HG03442 (cell line): ENCODE measurements at regions not wholly inside any gene's neighbourhood (a gene's known extent, or its start where the extent isn't known, plus 50 kb on each side); places are given as distances from the start of the nearest gene placed in this dataset.

Experiments
- ATAC-seq: cut with Tn5 transposase; IDR thresholded peaks from one replicate; pipeline ENCODE4 v1.9.1; 2021; ENCODE audit warnings: mild to moderate bottlenecking, moderate library complexity; ENCODE audit not compliant: unreplicated experiment

DNA sequence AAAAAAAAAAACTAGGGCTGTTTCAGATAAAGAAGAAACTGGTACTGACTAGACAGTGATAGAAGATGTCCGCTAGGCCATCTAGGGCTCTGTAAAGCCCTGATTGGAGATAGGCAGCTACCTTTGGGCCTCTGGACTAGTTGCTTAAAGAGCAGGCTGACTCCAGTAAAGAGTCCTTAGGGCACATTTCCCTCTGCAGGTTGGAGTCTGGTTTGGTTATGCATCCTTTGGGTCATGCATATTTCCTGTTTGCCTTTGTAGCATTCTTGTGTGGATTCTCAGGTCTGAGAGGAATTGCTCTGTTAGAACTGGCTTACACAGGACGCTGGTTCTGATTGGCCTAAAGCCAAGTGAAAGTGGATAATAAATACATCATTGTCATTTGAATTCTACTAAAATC is 165.5 kb upstream of the LRRN1 start:
- ATAC-seq, result no peak

DNA sequence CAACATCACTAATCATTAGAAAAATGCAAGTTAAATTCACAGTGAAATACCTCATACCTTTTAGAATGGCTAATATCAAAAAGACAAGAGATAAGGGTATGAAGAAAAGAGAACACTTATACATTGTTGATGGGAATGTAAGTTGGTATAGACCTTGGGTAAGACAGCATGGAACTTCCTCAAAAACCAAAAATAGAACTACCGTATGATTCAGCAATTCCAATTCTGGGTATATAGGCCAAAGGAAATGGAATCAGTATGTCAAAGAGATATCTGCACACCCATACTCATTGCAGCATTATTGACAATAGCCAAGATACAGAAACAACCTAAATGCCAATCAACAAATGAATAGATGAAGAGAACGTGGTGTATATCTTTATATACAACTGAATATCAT is 166.8 kb upstream of the LRRN1 start:
- ATAC-seq, result no peak

DNA sequence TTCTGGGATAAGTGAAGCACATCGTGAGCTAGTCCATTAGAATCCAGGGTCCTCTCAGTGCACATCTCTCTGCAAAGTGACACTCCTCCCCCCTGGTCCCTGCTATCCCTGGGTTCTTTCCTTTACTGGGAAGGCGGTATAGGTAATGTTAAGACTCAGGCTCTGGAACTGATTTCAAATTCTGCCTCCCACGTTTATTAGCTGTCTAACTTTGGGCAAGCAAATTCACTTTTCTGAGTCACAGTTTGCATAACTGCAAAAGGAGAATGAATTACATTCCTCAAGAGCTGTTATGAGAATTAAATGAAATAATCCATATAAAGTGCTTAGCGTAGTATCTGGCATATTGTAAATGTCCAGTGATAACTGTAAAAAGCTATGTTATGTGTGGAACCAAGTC is 168.1 kb upstream of the LRRN1 start:
- no peak for ATAC-seq

DNA sequence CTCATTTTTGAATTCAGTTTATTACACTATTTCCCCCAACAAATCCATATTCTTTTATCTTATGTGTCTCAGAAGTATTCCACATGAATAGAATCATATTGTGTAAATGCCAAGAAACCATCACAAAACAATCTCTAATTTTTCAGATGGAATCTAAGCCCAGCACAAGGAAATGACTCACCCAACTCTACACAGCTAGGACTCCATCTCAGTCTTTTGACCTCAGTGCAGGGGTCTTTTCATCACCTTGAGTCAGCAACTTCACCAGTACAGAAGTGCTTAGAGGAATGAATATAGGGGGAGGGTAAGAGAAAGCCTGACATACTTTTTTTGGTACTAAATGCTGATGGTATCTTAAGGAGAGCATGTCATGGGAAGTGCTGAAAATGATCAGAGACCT is 169.3 kb upstream of the LRRN1 start:
- no peak for ATAC-seq

DNA sequence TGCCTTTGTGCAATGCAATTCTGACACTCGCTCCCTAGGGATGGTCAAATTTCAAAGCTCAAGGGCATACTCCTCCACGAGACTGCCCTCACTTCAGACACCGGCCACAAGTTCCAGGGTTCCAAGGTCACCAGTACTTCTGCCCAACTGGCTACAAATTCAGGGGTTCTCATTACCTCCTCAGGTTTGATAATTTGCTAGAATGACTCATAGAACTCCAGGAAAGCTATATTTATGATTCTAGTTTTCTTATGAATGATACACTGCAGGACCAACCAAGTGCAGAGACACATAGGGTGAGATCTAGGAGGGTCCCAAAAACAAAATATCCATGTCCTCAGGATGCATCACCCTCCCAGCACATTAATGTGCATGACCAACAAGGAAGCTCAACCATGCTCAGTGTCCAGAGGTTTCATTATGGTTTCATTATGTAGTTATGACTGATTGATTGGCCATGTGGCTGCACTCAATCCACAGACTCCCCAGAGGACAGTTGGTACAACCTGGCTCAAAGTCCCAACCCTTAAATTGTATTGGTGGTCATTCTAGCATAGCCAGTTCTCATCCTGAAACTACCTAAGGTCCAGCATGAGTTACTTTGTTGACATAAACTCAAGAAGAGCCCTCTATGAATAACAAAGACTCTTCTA is 170.4 kb upstream of the LRRN1 start:
- ATAC-seq, result peak; percentile 75

DNA sequence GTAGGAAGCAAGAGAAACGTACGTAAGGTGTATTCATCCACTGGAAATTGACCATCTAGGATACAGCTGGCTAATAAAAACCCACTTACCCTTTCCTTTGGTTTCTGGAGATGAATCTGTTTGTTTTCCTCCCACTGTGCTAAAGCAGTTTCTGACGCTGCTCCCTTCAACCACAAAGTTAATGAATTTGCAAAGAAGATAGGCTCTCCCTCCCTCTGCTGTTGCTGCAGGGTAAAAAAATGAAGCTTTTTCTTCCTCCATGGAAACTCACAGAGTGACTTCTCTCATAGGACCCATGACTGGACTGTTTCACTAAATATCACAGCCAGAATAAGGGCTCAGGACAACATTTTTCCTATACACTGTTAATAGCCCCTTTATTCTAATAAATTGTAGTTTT is 172.1 kb upstream of the LRRN1 start:
- ATAC-seq, result no peak

DNA sequence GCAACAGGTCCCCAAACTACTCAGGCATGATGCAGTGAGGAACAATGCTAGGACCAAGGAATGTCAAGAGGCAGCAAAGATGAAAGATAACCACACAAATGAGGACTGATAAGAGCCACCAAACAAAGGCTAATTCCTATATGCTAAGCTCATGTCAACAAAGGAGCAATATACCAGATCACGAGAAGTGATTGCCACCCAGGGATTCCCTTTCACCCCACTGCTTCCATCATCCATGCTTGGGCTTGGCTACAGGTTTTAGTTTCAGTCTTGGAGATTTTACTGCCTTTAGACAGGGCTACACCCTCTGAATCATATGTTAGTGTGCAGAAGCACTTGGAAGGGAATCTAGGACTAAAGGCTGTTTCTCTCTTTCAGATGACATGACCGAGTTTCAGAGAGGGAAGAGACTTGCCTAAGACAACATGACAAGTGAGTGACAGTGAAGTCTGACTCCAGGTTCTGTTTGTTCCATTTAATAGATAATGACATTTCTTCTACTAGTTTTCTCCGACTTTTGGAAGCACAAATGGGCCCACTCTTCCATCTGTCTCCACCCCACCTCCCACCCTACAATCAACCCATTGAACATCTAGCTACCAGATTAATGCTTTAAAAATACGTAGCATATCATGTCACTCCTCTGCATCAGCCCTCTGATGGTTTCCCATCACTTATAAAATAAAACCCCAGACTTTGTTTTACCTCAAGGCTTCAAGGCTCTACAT is 173.5 kb upstream of the LRRN1 start:
- no peak for ATAC-seq

DNA sequence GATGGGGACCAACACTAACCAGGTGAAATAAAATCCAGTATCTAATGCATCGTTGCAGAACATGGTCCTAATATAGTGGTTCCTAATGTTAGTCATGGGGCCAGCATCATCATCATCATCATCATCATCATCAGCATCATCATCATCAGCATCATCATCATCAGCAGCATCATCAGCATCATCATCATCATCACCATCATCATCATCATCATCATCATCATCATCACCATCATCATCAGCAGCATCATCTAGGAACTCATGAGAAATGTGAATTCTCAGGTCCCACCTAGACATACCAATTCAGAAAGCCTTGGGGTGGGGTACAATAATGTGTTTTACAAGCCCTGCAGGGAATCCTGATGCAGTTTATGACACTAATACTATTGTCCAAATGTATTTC is 179.4 kb upstream of the LRRN1 start:
- no peak for ATAC-seq

DNA sequence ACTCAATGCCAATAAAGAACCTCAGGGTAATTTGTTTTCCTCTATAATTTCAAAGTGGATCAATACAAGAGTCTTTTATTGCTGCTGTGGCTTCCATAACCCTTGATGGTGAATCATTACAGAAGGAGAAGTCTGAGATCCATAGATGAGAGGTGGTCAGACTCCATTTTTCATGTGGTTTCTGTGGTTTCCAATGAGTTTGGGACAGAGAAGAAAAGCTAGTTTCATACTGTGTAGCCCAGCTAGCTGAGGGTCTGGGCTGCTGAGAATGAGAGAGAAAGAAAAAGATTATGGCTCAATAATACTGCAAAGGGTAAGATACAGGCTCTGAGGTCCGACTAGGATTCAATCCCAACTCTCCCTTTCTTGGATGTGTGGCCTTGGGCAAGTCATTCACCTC is 180.6 kb upstream of the LRRN1 start:
- ATAC-seq, result no peak

DNA sequence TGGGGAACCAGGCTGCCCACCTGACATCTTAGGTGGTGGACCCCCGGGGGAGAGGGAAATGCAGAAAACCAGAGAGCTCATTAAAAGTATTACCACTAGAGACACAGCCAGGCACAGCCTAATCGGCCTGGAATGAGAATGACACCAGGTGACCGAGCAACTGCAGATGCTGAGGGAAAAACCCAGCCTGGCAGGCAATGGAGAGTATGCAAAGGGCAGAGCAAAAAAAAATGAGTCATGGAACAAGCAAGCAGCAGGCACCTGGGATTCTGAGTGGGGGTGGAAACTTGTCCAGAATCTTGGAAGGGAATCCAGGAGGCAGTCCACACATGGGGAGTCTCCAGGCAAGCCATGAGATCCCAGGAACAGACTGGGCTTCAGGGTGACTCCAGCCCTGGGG is 183.7 kb upstream of the LRRN1 start:
- no peak for ATAC-seq

DNA sequence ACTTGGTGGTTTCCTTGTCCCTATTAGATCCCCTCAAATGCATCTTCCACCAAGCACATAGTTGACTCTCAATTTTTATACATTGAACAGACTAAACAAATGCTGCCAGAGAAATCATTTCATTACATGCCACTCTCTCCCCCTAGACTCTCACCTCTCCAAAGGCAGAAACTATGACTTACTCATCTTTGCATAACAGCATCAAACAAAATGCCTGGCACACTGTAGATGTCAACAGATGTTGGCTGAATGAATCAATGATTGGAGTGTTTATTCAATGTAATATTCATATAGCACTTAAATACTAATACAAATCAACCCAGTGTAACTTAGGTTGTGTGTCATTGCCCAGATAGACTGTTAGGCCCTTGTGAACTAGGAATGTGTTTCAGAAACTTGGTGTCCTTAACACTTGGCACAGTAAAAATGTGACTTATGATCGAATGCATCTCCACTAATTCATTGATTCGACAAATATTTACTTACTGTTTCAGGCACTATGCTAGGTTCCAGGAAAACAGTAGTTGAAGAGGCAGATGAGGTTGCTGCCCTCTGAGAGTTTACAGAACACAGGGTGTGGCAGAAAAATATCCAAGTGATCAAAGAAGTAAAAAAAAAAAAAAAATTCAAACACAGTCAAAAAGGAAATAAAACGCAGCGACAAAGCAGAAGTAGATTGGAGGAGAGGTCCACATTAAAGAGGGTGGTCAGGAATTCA is 188.5 kb upstream of the LRRN1 start:
- no peak for ATAC-seq

DNA sequence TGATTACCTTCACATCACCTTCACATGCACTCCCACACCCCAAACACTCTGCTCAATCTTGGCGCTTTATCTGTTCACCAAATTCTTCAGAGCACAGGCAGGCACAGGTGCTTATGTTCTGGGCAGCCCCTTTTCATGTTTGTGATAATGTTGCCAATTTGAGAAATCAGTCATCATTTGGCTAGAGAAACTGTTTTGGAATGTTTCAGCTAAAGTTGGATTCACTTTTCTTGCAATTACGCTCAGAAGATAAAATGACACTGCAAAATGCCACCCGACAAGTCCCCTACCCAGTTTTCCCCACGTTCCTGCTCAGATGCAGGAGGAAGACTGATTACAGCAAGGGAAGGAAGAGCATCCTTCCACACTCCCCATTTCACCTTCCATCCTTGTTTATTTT is 192.9 kb upstream of the LRRN1 start:
- no peak for ATAC-seq

DNA sequence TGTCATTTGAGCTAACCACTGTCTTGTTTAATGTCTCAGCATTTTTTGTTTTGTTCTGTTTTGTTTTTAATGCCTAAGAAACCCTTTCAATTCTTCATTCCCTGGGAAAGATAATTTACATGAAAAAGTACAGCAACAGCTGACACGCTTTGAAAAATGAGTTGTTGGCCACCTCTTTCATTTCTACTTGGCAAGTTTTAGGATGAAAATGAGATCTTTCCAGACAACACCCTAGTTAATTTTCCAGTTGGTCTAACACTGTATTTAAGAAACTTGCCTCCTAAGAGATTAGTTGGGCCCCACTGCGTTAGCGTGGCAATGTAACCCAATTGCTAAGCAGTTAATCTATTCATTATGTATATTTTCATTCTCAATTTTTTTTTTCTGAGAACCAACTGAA is 194.0 kb upstream of the LRRN1 start:
- no peak for ATAC-seq

DNA sequence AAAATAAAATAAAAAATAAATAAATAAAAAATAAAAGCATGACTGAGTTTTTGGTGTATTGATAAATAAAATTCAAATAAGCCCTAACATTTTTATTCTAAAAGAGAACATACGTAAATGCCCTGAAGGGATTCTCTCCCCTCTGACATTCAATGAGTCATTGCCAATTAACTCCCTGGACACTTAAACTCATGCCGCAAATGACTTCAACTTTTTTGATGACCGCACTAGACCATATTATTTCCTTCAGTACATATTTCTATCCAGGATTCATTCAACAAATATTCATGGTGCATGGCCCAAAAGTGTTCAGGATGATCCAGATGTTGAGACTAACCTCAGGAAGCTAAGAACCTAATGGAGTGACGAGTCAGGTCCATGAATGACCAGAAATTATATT is 195.9 kb upstream of the LRRN1 start:
- ATAC-seq, result no peak

DNA sequence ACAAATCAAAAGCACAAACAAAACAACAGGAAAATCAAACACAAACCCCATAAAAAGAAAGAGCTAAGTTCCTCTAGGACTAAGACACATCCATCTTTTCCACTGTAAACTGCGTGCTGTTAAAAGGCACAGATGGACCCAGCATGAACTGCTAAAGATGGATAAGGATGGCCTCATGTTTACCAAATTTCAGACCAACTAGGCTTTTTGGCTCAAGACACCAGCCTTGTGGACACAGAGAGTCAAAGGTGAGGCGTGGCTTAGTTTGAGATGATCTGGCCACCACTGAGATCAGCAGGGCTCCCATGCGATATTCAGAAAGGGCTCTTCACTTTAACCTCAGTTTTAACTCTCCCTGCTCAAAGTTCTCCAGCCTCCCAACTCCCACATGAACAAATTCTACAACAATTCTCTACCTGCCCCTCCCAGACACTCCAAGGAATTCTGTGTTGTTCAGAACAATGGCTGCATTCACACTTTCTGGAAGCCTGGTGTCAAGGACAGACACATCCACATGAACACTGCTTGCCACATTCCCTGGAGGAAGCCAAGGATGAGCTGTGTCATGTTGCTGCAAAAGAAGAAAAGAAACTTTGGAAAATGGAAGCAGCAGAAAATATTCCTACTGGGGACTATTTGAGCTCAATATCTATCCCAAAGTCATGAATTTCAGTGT is 198.4 kb upstream of the LRRN1 start:
- no peak for ATAC-seq

DNA sequence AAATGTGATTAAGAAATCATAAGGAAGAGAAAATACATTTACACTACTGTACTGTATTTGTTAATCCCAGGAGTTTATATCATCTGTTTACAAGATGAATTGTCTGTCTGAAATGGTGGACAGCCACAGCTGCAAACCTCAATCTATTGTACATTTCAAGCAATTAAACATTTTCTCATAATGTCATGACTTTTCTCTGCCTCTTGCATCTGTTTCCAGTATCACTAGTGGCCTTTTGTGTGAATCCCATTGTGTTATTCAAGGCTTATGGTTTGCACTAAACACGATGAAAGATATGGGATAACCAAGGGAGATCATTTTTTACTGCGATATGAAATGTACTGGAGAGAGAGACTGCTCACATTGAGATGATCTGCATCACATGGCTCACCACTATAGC is 200.2 kb upstream of the LRRN1 start:
- no peak for ATAC-seq

DNA sequence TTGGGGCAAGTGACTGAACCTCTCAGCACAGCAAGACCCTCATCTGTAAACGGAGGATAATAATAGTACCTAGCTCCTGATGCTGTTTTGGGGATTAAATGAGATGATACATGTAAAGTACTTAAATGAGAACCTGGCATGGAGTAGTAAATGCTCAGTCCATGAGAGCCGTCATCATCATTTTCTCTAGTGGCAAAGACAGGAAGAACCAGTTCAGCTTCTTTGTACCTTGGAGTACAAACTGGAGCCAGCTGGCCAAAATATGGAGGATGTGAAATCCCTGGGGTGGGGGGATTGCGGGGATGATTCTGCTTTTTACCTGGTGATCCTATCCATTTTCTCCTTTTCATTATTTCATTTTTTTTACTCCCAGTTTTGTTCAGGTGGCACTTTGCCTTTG is 204.2 kb upstream of the LRRN1 start:
- no peak for ATAC-seq

DNA sequence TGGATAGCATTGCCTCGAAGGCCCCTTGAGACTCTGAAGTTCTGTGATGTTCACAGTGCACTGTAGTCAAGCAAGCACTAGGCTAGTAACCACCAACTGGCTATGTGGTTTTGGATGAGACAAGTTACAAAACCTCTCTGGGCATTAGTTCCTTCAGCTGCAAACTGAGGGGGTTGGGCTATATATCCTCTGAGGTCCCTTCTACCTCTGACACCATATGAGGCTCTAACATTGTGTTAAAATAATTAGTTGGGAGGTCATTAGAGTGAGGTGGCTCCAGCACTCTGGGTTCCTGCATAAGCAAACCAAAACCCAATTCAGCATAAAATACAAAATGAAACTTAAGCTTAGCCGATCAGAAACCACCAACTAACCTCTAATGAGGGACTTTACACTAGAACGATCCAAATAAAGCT is 209.5 kb upstream of the LRRN1 start:
- ATAC-seq, result peak; percentile 89

DNA sequence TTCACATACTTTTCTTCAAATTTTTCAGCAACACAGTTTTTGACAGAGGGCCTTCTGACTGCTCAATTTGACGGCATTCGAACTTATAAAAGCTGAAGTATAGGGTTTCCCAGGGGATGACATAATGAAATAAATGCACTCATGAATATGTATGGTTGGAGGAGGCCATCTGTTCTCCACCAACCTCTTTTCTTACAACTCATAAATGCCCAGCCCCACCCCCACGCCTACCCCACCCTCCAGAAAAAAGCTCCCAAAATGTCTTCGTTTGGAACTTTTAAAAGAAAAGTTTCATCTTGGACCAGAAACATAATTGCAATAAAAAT is 211.6 kb upstream of the LRRN1 start:
- ATAC-seq, result no peak

DNA sequence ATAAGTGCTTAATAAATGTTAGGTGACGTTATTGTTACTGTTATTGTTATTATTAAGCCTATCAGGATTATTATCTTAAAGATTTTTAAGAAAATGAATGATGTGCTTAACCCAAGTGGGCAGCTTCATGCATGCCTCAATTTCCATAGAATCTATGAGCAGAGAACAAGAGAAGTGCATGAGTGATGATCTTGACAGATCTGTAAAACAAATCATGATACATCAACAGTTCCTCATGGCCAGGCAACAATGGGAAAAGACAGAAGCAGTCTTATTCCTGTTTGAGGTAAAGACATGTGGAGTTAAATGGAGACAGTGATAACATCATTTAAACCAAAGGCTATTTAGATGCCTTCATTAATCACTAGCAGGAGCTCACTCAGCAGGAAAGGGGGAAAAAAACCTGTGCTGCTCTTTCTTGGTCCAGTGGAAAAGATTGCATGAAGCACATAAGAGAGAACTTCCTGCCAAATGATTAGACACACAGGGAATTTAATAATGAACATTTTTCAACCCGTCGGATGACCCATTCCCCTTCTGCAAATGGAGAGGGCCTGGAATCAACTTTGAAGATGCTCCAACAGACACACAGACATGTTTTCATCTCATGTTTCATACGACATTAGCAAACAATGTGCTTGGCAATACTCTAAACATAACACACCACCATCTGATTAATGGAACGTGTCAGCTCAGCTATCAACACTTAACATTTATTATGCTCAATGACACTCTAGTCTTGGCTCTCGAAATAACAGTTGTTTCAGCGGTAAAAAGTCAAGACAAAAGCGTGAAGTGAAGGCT is 212.2 kb upstream of the LRRN1 start:
- no peak for ATAC-seq

DNA sequence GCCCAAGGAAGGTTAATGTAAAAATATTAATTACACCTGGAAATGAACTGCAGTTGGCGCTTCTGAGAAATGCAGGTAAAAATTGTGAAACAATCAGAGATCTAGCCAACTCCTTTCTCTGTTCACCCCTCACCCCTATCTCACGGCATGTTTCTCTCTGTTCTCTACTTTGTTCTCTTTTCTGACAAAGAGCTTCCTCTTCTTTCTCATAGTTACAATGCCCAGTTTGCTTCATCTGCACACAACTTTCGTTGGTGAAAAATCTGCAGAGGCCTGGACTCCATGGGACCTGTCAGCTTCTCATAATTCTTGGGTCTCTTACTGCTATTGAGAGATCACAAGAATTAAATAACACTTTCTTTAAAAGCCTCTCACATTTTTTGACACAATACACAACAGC is 212.9 kb upstream of the LRRN1 start:
- no peak for ATAC-seq
